MCF 10A (cell line): ENCODE measurements at regions not wholly inside any gene's neighbourhood (a gene's known extent, or its start where the extent isn't known, plus 50 kb on each side); places are given as distances from the start of the nearest gene placed in this dataset.
"Not testable (repeated sequence)": the region's sequence is repeated elsewhere in the genome, so short reads cannot be mapped to it uniquely, and the experiment has no call there.

Experiments
- BruUV-seq: library from RNA; stranded (reverse); fragments of 400-500 nt; replicated peaks from 2 replicates; lab custom pipeline; 2021; lab: Mats Ljungman, UMichigan
- CTCF ChIA-PET: fragments of 300-600 bp; sonication (Branson Sonifier 250); formaldehyde crosslinking; extraction: SDS; loops from one replicate; lab custom pipeline; 2021; ENCODE audit warnings: antibody characterized with exemption, inconsistent platforms; lab: Yijun Ruan, JAX
- POLR2A ChIA-PET: fragments of 300-600, 350-650 bp; sonication (Branson Sonifier 250); formaldehyde crosslinking; extraction: SDS; loops from one replicate; lab custom pipeline; 2020; ENCODE audit warnings: antibody characterized with exemption, inconsistent platforms; lab: Yijun Ruan, JAX
- DNase-seq: peaks from one replicate; pipeline ENCODE4 v3.0.0-alpha.2; 2018; ENCODE audit not compliant: unreplicated experiment
- H3K27ac Mint-ChIP-seq: one replicate; pipeline ENCODE4 v1.8.0; 2022; ENCODE audit warnings: mild to moderate bottlenecking, low read depth, mixed read lengths; ENCODE audit not compliant: unreplicated experiment
- H3K27me3 Mint-ChIP-seq: one replicate; pipeline ENCODE4 v1.8.0; 2022; ENCODE audit warnings: mixed read lengths; ENCODE audit not compliant: insufficient read depth, unreplicated experiment
- H3K36me3 Mint-ChIP-seq: one replicate; pipeline ENCODE4 v1.8.0; 2022; ENCODE audit warnings: mild to moderate bottlenecking, moderate library complexity, mixed read lengths; ENCODE audit not compliant: insufficient read depth, unreplicated experiment
- H3K4me1 Mint-ChIP-seq: one replicate; pipeline ENCODE4 v1.8.0; 2022; ENCODE audit warnings: mixed read lengths; ENCODE audit not compliant: insufficient read depth, unreplicated experiment
- H3K4me3 Mint-ChIP-seq: one replicate; pipeline ENCODE4 v1.8.0; 2022; ENCODE audit warnings: mild to moderate bottlenecking, moderate library complexity, mixed read lengths; ENCODE audit not compliant: unreplicated experiment
- H3K9me3 Mint-ChIP-seq: one replicate; pipeline ENCODE4 v1.8.0; 2022; ENCODE audit warnings: mixed read lengths; ENCODE audit not compliant: unreplicated experiment
- CTCF ChIP-seq: fragments of 200-600 bp; IDR thresholded peaks from one replicate; pipeline ENCODE4 v1.8.0; 2022; ENCODE audit warnings: antibody characterized with exemption, mild to moderate bottlenecking; ENCODE audit not compliant: unreplicated experiment
- intact Hi-C: fragments of 100-400 bp; cut with micrococcal nuclease; formaldehyde crosslinking; loops from 2 replicates; pipeline ENCODE4 v1.14.1; 2022

DNA sequence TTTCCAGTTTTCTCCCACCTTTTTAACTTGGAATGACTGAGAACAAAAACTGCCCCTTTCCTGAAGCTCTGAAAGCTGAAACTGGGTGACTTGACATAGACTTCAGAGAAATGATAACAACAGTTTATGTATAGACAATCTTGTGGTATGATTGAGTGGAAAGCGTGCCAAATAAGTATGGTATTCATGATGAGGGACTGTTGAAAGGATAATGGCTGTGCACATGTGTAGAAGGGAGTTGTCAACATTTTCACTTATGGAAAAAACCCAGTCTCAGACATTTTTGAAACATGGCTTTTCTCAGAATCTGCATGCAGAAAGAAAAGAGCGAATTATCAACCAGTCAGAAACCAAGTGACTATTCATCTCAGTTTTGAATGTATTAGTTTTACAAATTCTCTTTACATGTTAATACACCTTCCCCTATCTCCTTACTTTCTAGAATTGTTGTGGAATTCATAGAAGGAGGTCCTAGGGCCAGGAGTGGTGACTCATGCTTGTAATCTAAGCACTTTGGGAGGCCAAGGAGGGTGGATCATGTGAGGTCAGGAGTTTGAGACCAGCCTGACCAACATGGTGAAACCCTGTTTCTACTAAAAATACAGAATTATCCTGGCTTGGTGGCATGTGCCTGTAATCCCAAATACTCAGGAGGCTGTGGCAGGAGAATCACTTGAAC is 261.2 kb downstream of the S1PR1 start:
- DNase-seq, result no peak
- no peaks in the 10 kb centered on the region for H3K36me3 Mint-ChIP-seq
- no TSS peak for BruUV-seq
- no peaks in the 10 kb centered on the region for H3K4me1 Mint-ChIP-seq
- no peak overlapping the region for H3K27ac Mint-ChIP-seq
- no peak overlapping the region for H3K4me3 Mint-ChIP-seq
- H3K9me3 Mint-ChIP-seq, result no peaks in the 10 kb centered on the region
- no peak for TF ChIP-seq CTCF
- intact Hi-C loops, result no loop called here
- ChIA-PET POLR2A (no interaction called here), CTCF (interaction anchor here (1.0 kb wide), 1 partner anchor 9 kb away, joined by 3 read pairs; no protein-coding TSS in a partner anchor)
- no peaks in the 10 kb centered on the region for H3K27me3 Mint-ChIP-seq

GRCh38 chr1:101504106-101504505 is 267.3 kb downstream of the S1PR1 start:
- H3K36me3 Mint-ChIP-seq, BruUV-seq, H3K4me3 Mint-ChIP-seq, H3K9me3 Mint-ChIP-seq, H3K27me3 Mint-ChIP-seq, CTCF ChIA-PET, intact Hi-C loops, H3K27ac Mint-ChIP-seq, H3K4me1 Mint-ChIP-seq, DNase-seq, POLR2A ChIA-PET: not testable (repeated sequence)

DNA sequence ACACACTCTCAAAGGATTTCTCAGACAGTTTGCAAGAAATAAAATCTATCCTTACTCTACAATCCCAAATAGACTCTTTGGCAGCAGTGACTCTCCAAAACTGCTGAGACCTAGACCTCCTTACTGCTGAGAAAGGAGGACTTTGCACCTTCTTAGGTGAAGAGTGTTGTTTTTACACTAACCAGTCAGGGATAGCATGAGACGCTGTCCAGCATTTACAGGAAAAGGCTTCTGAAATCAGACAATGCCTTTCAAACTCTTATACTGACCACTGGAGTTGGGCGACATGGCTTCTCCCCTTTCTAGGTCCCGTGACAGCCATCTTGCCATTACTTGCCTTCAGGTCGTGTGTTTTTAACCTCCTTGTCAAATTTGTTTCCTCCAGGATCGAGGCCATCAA is 268.4 kb downstream of the S1PR1 start:
- H3K27ac Mint-ChIP-seq, H3K4me3 Mint-ChIP-seq, intact Hi-C loops, H3K9me3 Mint-ChIP-seq, DNase-seq, BruUV-seq, H3K36me3 Mint-ChIP-seq, H3K4me1 Mint-ChIP-seq, POLR2A ChIA-PET: not testable (repeated sequence)
- H3K27me3 Mint-ChIP-seq, result peaks cover 11% of the 10 kb centered on the region
- CTCF ChIA-PET, result interaction anchor here (0.6 to 3.5 kb wide), 8 partner anchors 11 to 1409 kb away, joined by 3 to 29 read pairs (median 8); no protein-coding TSS in a partner anchor

DNA sequence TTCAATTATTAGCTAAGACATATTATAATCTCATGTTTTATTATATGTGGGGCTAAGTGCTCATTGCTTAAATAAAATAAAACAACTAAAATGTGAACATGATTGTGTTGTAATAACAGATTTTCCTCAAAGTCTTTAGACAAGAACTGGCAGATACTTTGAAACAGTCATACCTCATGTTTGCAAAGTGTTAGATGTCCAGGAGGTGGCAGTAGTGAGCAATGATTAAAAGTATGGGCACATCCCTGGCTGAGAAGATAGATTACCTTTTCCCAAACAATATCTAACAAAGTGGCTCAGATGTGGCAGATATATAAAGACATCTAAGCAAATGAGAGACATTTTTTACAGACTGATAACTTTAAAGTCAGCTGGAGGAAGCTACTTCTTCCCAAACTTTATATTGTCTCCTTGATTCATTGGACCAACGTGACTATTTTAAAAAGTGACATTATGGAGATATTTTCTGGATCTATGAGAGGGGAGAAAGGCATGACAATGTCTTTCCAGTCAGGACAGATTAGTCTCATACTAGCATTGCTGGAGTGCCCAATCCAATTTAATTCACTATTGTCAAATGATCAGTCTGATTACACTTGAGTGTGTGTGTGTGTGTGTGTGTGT is 269.8 kb downstream of the S1PR1 start:
- TF ChIP-seq CTCF, result peak; percentile 67
- CTCF ChIA-PET, result interaction anchor here (0.5 to 3.5 kb wide), 26 partner anchors 9 to 1104 kb away, joined by 3 to 29 read pairs (median 3); no protein-coding TSS in a partner anchor
- POLR2A ChIA-PET, result no interaction called here
- peak; percentile 76 for DNase-seq
- Mint-ChIP-seq H3K27me3 (peaks cover 11% of the 10 kb centered on the region), H3K4me1 (no peaks in the 10 kb centered on the region), H3K36me3 (no peaks in the 10 kb centered on the region), H3K27ac (no peak overlapping the region), H3K9me3 (no peaks in the 10 kb centered on the region), H3K4me3 (no peak overlapping the region)
- intact Hi-C loops, result no loop called here
- no TSS peak for BruUV-seq

- CTCF ChIA-PET, result interaction anchor here (0.6 to 3.5 kb wide), 9 partner anchors 11 to 1403 kb away, joined by 3 to 29 read pairs (median 3); no protein-coding TSS in a partner anchor
- intact Hi-C loops, result no loop called here
- no peak for DNase-seq
- H3K4me1 Mint-ChIP-seq, result no peaks in the 10 kb centered on the region
- H3K27ac Mint-ChIP-seq, result no peak overlapping the region
- peaks cover 11% of the 10 kb centered on the region for H3K27me3 Mint-ChIP-seq
- no TSS peak for BruUV-seq
- POLR2A ChIA-PET, result no interaction called here
- no peak overlapping the region for H3K4me3 Mint-ChIP-seq
- no peaks in the 10 kb centered on the region for H3K36me3 Mint-ChIP-seq
- no peaks in the 10 kb centered on the region for H3K9me3 Mint-ChIP-seq
- TF ChIP-seq CTCF, result no peak
Measured at GRCh38 chr1:101507547-101507971, 270.7 kb downstream of the S1PR1 start.
